ENCODE measurements at regions not wholly inside any gene's neighbourhood (a gene's known extent, or its start where the extent isn't known, plus 50 kb on each side); places are given as distances from the start of the nearest gene placed in this dataset.

GRCh38 chr5:171635028-171635427 is 150.6 kb upstream of the SMIM23 start:
- Histone ChIP-seq H2BK5ac (ENCODE audit: low read depth, low read length, poor library complexity, severe bottlenecking) (no peak overlapping the region), H3K4me1 (ENCODE audit: control insufficient read depth, insufficient read depth, low read length) (no peaks in the 10 kb centered on the region), H2BK20ac (ENCODE audit: low read depth, low read length) (no peak overlapping the region), H4K91ac (ENCODE audit: insufficient read depth, low read depth, low read length) (no peak overlapping the region), H2AK9ac (replicated peaks; ENCODE audit: low read depth, low read length, poor library complexity) (no peak overlapping the region), H3K36me3 (ENCODE audit: control insufficient read depth, insufficient read depth, low read length) (no peaks in the 10 kb centered on the region), H3K4ac (ENCODE audit: low read depth, low read length) (no peak overlapping the region), H3K56ac (ENCODE audit: extremely low read depth, insufficient read depth, low read length) (no peak overlapping the region), H3K4me2 (ENCODE audit: low read depth, low read length) (no peak overlapping the region), H3K4me3 (ENCODE audit: insufficient read depth, low read depth, low read length) (no peak overlapping the region), H4K5ac (ENCODE audit: low read depth, low read length) (no peak overlapping the region), H2BK120ac (ENCODE audit: low read depth, low read length) (no peak overlapping the region), H4K8ac (ENCODE audit: low read depth in 2 of 2, low read length in 2 of 2) (no peak overlapping the region), H3K27me3 (ENCODE audit: control insufficient read depth, insufficient read depth, low read length) (peaks cover 17% of the 10 kb centered on the region; the same call in 1 of the 2 replicates), H3K9ac (ENCODE audit: low read depth, low read length) (no peak overlapping the region), H3K9me3 (ENCODE audit: control insufficient read depth, insufficient read depth, low read length) (no peaks in the 10 kb centered on the region), H3K23ac (ENCODE audit: low read depth, low read length) (no peak overlapping the region), H3K9me1 (ENCODE audit: insufficient read depth, low read length) (no peaks in the 10 kb centered on the region; the same call in 1 of the 2 replicates), H2AFZ (replicated peaks; ENCODE audit: low read length, poor library complexity) (no peak overlapping the region), H3K27ac (ENCODE audit: insufficient read depth, low read length) (no peak overlapping the region), H2BK15ac (ENCODE audit: low read depth, low read length) (no peak overlapping the region), H3K79me1 (ENCODE audit: low read depth in 1 of 2, low read length in 2 of 2) (no peaks in the 10 kb centered on the region), H3K14ac (replicated peaks; ENCODE audit: low read depth, low read length) (no peak overlapping the region), H2AK5ac (ENCODE audit: low read depth, low read length) (no peak overlapping the region), H4K20me1 (ENCODE audit: insufficient read depth, low read length) (no peaks in the 10 kb centered on the region), H3K18ac (ENCODE audit: low read depth, low read length) (no peak overlapping the region)
- TF ChIP-seq SMC3 (IDR thresholded peaks at IDR 0.05; ENCODE audit: low read depth, low read length) (no peak), BHLHE40 (IDR thresholded peaks at IDR 0.05; ENCODE audit: low read depth, low read length) (no peak), RFX5 (IDR thresholded peaks at IDR 0.05; ENCODE audit: low read depth, low read length) (no peak), POLR2A (IDR thresholded peaks at IDR 0.05; ENCODE audit: low read depth, low read length) (no peak), NFE2L2 (IDR thresholded peaks at IDR 0.05; ENCODE audit: low read depth, low read length) (no peak), MXI1 (IDR thresholded peaks at IDR 0.05; ENCODE audit: borderline replicate concordance, low read depth, low read length) (no peak), CEBPB (IDR thresholded peaks at IDR 0.05; ENCODE audit: low read depth, low read length) (no peak), FOS (IDR thresholded peaks at IDR 0.05; ENCODE audit: low read depth, low read length) (no peak), CHD1 (IDR thresholded peaks at IDR 0.05; ENCODE audit: low read depth, low read length) (no peak), RAD21 (IDR thresholded peaks at IDR 0.05; ENCODE audit: low read length) (no peak), CTCF (conservative IDR thresholded peaks at IDR 0.05; ENCODE audit: low read depth, low read length) (no peak), MAZ (IDR thresholded peaks at IDR 0.05; ENCODE audit: borderline replicate concordance, low read depth, low read length) (no peak), MAFK (IDR thresholded peaks at IDR 0.05; ENCODE audit: low read depth, low read length) (no peak), RCOR1 (IDR thresholded peaks at IDR 0.05; ENCODE audit: insufficient replicate concordance, low read length) (no peak)
- TF ChIP-seq, protein P1, sequence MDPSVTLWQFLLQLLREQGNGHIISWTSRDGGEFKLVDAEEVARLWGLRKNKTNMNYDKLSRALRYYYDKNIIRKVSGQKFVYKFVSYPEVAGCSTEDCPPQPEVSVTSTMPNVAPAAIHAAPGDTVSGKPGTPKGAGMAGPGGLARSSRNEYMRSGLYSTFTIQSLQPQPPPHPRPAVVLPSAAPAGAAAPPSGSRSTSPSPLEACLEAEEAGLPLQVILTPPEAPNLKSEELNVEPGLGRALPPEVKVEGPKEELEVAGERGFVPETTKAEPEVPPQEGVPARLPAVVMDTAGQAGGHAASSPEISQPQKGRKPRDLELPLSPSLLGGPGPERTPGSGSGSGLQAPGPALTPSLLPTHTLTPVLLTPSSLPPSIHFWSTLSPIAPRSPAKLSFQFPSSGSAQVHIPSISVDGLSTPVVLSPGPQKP (IDR thresholded peaks at IDR 0.05; ENCODE audit: borderline replicate concordance, low read depth, low read length) = no peak
- TF ChIP-seq, protein P2, sequence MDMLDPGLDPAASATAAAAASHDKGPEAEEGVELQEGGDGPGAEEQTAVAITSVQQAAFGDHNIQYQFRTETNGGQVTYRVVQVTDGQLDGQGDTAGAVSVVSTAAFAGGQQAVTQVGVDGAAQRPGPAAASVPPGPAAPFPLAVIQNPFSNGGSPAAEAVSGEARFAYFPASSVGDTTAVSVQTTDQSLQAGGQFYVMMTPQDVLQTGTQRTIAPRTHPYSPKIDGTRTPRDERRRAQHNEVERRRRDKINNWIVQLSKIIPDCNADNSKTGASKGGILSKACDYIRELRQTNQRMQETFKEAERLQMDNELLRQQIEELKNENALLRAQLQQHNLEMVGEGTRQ (IDR thresholded peaks at IDR 0.05; ENCODE audit: low read depth, low read length) = no peak
- in situ Hi-C loops (cut with MboI; ENCODE audit: low sequenced_read_pairs) = no loop called here
- ATAC-seq (ENCODE audit: low read depth) (no peak), DNase-seq (no peak)
- WGBS, 2 experiments (ENCODE audit: extremely low coverage in 2 of 2, insufficient read length in 1 of 2) = no CpG with 5 or more reads among the region's 2 CpGs
- POLR2A ChIA-PET (ENCODE audit: unreplicated experiment) = no interaction called here
- intact Hi-C loops (cut with micrococcal nuclease) = no loop called here
- CTCF ChIA-PET = no interaction called here
- no TSS peak for BruUV-seq (replicated peaks)
- dilution Hi-C loops (cut with HindIII; ENCODE audit: low sequenced_read_pairs, unreplicated experiment) = no loop called here
